Endothelial cell of umbilical vein (primary cell): ENCODE measurements at regions not wholly inside any gene's neighbourhood (a gene's known extent, or its start where the extent isn't known, plus 50 kb on each side); places are given as distances from the start of the nearest gene placed in this dataset.

Experiments
- BruUV-seq: library from RNA; stranded (reverse); fragments of 400-500 nt; replicated peaks from 2 replicates; lab custom pipeline; 2021; lab: Mats Ljungman, UMichigan
- CTCF ChIA-PET: fragments of 300-600, 350-600 bp; sonication (Branson Sonifier 250); formaldehyde crosslinking; loops from one replicate; lab custom pipeline; 2021; ENCODE audit warnings: antibody characterized with exemption, inconsistent platforms; lab: Charles Lee
- POLR2A ChIA-PET: fragments of 300-600, 350-600 bp; sonication (Branson Sonifier 250); formaldehyde crosslinking; loops from one replicate; lab custom pipeline; 2021; ENCODE audit warnings: antibody characterized with exemption, inconsistent platforms; lab: Charles Lee
- DNase-seq: peaks from one replicate; pipeline ENCODE4 v3.0.0-alpha.2; 2011; ENCODE audit warnings: low read depth, low spot score
- FAIRE-seq: peaks from 2 replicates; lab custom pipeline; 2011; peaks lifted over from hg19 to GRCh38; lab: Jason Lieb, UNC
- H2AFZ ChIP-seq: 2 replicates; pipeline ENCODE4 v1.6.0; 2012; ENCODE audit warnings: low read depth, low read length, control low read depth, inconsistent platforms
- H3K27ac ChIP-seq: 2 replicates; pipeline ENCODE4 v1.5.1; 2011; ENCODE audit warnings: low read depth, mild to moderate bottlenecking, control low read depth, low read length, moderate library complexity; ENCODE audit not compliant: insufficient read depth
- H3K27me3 ChIP-seq, 2 experiments: 2 replicates each; pipeline versions ENCODE4 v1.6.0 to v1.6.1; 2011; ENCODE audit warnings: low read length in 2 of 2, mixed read lengths in 1 of 2; ENCODE audit not compliant: control insufficient read depth in 2 of 2, insufficient read depth in 2 of 2
- H3K36me3 ChIP-seq, 2 experiments: 2 replicates in 1 of 2; 3 replicates in 1 of 2; pipeline ENCODE4 v1.5.1; 2011; ENCODE audit warnings: low read length in 2 of 2, mild to moderate bottlenecking in 1 of 2, moderate library complexity in 1 of 2; ENCODE audit not compliant: control insufficient read depth in 2 of 2, insufficient read depth in 2 of 2; ENCODE audit errors: extremely low read depth in 1 of 2
- H3K4me1 ChIP-seq: 3 replicates; pipeline ENCODE4 v1.5.1; 2011; ENCODE audit warnings: mild to moderate bottlenecking, low read length; ENCODE audit not compliant: control insufficient read depth, insufficient read depth; ENCODE audit errors: extremely low read depth
- H3K4me2 ChIP-seq: 2 replicates; pipeline ENCODE4 v1.6.1; 2011; ENCODE audit warnings: low read length, control low read depth, mixed read lengths; ENCODE audit not compliant: insufficient read depth
- H3K4me3 ChIP-seq, 3 experiments: fragments of 200-600 bp in 1 of 3; sonication (generic), shearing (Covaris generic) in 1 of 3; replicated peaks in 1 of 3; 2 replicates each; pipeline ENCODE4 v1.5.1; 2011 to 2016; ENCODE audit warnings: control low read depth in 3 of 3, low read length in 3 of 3, mild to moderate bottlenecking in 2 of 3, inconsistent platforms in 1 of 3, low read depth in 1 of 3, moderate library complexity in 1 of 3; ENCODE audit not compliant: insufficient read depth in 1 of 3
- H3K79me2 ChIP-seq: 2 replicates; pipeline ENCODE4 v1.6.0; 2012; ENCODE audit warnings: low read length, inconsistent platforms; ENCODE audit not compliant: control insufficient read depth, insufficient read depth
- H3K9ac ChIP-seq: replicated peaks from 2 replicates; pipeline ENCODE3; 2011; ENCODE audit warnings: low read length, control low read depth; ENCODE audit not compliant: insufficient read depth; ENCODE audit errors: extremely low read depth
- H3K9me1 ChIP-seq: replicated peaks from 3 replicates; pipeline ENCODE4 v1.6.0; 2011; ENCODE audit warnings: mild to moderate bottlenecking, low read length; ENCODE audit not compliant: control insufficient read depth, insufficient read depth; ENCODE audit errors: extremely low read depth
- H3K9me3 ChIP-seq: replicated peaks from 2 replicates; pipeline ENCODE4 v1.5.1; 2012; ENCODE audit warnings: low read length, inconsistent platforms; ENCODE audit not compliant: control insufficient read depth, insufficient read depth
- H4K20me1 ChIP-seq: replicated peaks from 2 replicates; pipeline ENCODE3; 2011; ENCODE audit warnings: mild to moderate bottlenecking, low read length; ENCODE audit not compliant: control insufficient read depth, insufficient read depth; ENCODE audit errors: extremely low read depth
- EZH2 ChIP-seq: IDR thresholded peaks from 2 replicates; pipeline ENCODE4 v1.6.1; 2012; ENCODE audit warnings: borderline replicate concordance, low read depth, mild to moderate bottlenecking, moderate library complexity, low read length, inconsistent platforms; ENCODE audit not compliant: severe bottlenecking
- FOS ChIP-seq: IDR thresholded peaks from 2 replicates; pipeline ENCODE4 v1.6.1; 2011; ENCODE audit warnings: mild to moderate bottlenecking, low read length, moderate library complexity, borderline replicate concordance; ENCODE audit not compliant: insufficient read depth
- GATA2 ChIP-seq: IDR thresholded peaks from 2 replicates; pipeline ENCODE4 v1.7.0; 2011; ENCODE audit warnings: low read depth, mild to moderate bottlenecking, moderate library complexity, mixed read lengths, low read length; ENCODE audit not compliant: insufficient read length, insufficient read depth
- JUN ChIP-seq: IDR thresholded peaks from 2 replicates; pipeline ENCODE4 v1.6.1; 2011; ENCODE audit warnings: borderline replicate concordance, low read depth; ENCODE audit not compliant: insufficient read length, insufficient read depth
- MYC ChIP-seq: IDR thresholded peaks from one replicate; pipeline ENCODE4 v1.6.1; 2011; ENCODE audit warnings: mild to moderate bottlenecking, low read depth, low read length
- POLR2A ChIP-seq: IDR thresholded peaks from 2 replicates; pipeline ENCODE4 v1.6.1; 2012; ENCODE audit warnings: low read depth, mild to moderate bottlenecking, control low read depth, low read length
- POLR2AphosphoS5 ChIP-seq: IDR thresholded peaks from 2 replicates; pipeline ENCODE4 v1.6.1; 2012; ENCODE audit warnings: low read depth, mild to moderate bottlenecking, control low read depth, low read length, moderate library complexity; ENCODE audit not compliant: insufficient read depth
- dilution Hi-C: fragments of 300-500 bp; cut with MboI; formaldehyde crosslinking; loops from one replicate; pipeline ENCODE4 v1.15.0; 2019; ENCODE audit warnings: low sequenced_read_pairs; ENCODE audit not compliant: extremely low pct_ligation_motif_present
- intact Hi-C: fragments of 100-400 bp; cut with micrococcal nuclease; formaldehyde crosslinking; loops from one replicate; pipeline ENCODE4 v1.10.0; 2022
- TF ChIP-seq, protein P1 (sequence below), 2 donors: IDR thresholded peaks; 1 replicate in 1 of 2; 2 replicates in 1 of 2; pipeline ENCODE4 v1.5.1; 2011; ENCODE audit warnings: low read length in 2 of 2, mild to moderate bottlenecking in 2 of 2, moderate library complexity in 2 of 2, control low read depth in 1 of 2, inconsistent platforms in 1 of 2, low read depth in 1 of 2; ENCODE audit not compliant: insufficient read depth in 1 of 2; ENCODE audit errors: extremely low read depth in 1 of 2
- TF ChIP-seq, protein P2 (sequence below): IDR thresholded peaks from 2 replicates; pipeline ENCODE4 v1.6.1; 2011; ENCODE audit not compliant: insufficient read depth, insufficient read length

DNA sequence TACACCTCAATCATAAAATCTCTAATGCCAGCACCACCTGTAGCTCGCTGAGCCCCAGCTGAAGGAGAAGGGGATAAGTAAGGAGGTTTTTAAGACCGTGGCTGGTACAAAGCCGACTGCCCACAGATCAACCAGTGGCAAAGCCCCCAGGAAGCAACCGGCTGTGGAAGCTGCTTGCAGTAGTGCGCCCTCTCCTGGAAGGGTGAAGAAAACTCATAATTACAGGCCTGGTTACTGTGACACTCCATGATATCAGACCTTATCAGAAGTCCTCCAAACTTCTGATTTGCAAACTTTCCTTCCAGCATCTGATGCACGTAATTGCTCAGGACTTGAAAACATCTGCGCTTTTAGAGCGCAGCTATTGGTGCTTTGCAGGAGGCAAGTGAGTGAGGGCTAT is 63.1 kb upstream of the MCTP2 start:
- H3K27ac ChIP-seq: no peak overlapping the region
- no peak overlapping the region for H2AFZ ChIP-seq
- FAIRE-seq: no peak
- dilution Hi-C loops (no loop called here), intact Hi-C loops (no loop called here)
- TF ChIP-seq GATA2 (no peak), JUN (no peak), MYC (no peak)
- TF ChIP-seq, protein P1, sequence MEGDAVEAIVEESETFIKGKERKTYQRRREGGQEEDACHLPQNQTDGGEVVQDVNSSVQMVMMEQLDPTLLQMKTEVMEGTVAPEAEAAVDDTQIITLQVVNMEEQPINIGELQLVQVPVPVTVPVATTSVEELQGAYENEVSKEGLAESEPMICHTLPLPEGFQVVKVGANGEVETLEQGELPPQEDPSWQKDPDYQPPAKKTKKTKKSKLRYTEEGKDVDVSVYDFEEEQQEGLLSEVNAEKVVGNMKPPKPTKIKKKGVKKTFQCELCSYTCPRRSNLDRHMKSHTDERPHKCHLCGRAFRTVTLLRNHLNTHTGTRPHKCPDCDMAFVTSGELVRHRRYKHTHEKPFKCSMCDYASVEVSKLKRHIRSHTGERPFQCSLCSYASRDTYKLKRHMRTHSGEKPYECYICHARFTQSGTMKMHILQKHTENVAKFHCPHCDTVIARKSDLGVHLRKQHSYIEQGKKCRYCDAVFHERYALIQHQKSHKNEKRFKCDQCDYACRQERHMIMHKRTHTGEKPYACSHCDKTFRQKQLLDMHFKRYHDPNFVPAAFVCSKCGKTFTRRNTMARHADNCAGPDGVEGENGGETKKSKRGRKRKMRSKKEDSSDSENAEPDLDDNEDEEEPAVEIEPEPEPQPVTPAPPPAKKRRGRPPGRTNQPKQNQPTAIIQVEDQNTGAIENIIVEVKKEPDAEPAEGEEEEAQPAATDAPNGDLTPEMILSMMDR (IDR thresholded peaks at IDR 0.05; ENCODE audit: extremely low read depth in 1 of 2, insufficient read depth in 1 of 2, low read depth in 1 of 2, low read length in 2 of 2): no peak
- H3K4me1 ChIP-seq: no peaks in the 10 kb centered on the region
- H3K79me2 ChIP-seq: no peaks in the 10 kb centered on the region
- POLR2A ChIA-PET: no interaction called here
- DNase-seq: no peak
- no peaks in the 10 kb centered on the region for H3K27me3 ChIP-seq
- H3K9ac ChIP-seq: no peak overlapping the region
- no TSS peak for BruUV-seq
- H3K9me3 ChIP-seq: no peaks in the 10 kb centered on the region
- H3K4me3 ChIP-seq: no peak overlapping the region
- H3K4me2 ChIP-seq: no peak overlapping the region
- CTCF ChIA-PET: no interaction called here
- no peaks in the 10 kb centered on the region for H3K9me1 ChIP-seq
- no peaks in the 10 kb centered on the region for H4K20me1 ChIP-seq
- no peaks in the 10 kb centered on the region for H3K36me3 ChIP-seq

DNA sequence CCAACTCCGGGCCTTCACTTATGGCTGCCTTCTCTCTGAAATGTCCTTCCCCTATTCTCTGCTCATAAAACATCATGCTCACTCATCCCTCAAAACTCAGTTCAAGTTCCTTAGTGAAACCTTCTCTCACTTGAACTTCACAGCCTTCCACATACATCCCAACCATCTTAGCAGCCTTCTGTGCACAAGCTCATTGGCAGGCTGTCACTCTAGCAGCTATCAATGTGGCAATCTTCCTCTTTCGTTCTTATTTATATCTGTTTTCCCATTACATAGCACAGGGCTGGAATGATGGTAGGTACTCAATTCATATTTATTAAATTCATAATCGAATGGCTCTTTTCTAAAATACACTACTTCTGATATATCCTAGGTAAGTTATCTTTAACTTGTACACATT is 66.4 kb upstream of the MCTP2 start:
- DNase-seq (no peak), FAIRE-seq (no peak)
- Histone ChIP-seq H2AFZ (no peak overlapping the region), H4K20me1 (no peaks in the 10 kb centered on the region), H3K4me1 (no peaks in the 10 kb centered on the region), H3K4me2 (no peak overlapping the region), H3K9ac (no peak overlapping the region), H3K9me1 (no peaks in the 10 kb centered on the region), H3K79me2 (no peaks in the 10 kb centered on the region), H3K27me3 (no peaks in the 10 kb centered on the region), H3K9me3 (no peaks in the 10 kb centered on the region), H3K4me3 (no peak overlapping the region), H3K27ac (no peak overlapping the region), H3K36me3 (no peaks in the 10 kb centered on the region)
- intact Hi-C loops: loop anchor here (1.0 kb wide), 1 partner anchor 159 kb away; no protein-coding TSS in a partner anchor
- CTCF ChIA-PET: interaction anchor here (3.7 kb wide), 1 partner anchor 159 kb away, joined by 33 read pairs; no protein-coding TSS in a partner anchor
- POLR2A ChIA-PET: no interaction called here
- TF ChIP-seq, protein P2, sequence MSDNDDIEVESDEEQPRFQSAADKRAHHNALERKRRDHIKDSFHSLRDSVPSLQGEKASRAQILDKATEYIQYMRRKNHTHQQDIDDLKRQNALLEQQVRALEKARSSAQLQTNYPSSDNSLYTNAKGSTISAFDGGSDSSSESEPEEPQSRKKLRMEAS: no peak
- TF ChIP-seq MYC (no peak), JUN (no peak), FOS (no peak), EZH2 (no peak), POLR2A (no peak), GATA2 (no peak), POLR2AphosphoS5 (no peak)
- TF ChIP-seq, protein P1 (IDR thresholded peaks at IDR 0.05; ENCODE audit: extremely low read depth in 1 of 2, insufficient read depth in 1 of 2, low read depth in 1 of 2, low read length in 2 of 2): no peak
- dilution Hi-C loops: no loop called here
- no TSS peak for BruUV-seq
